GM06990 (cell line): ENCODE measurements at regions not wholly inside any gene's neighbourhood (a gene's known extent, or its start where the extent isn't known, plus 50 kb on each side); places are given as distances from the start of the nearest gene placed in this dataset.

Source experiments
- DNase-seq: peaks from one replicate; pipeline ENCODE4 v3.0.0-alpha.2; 2011; ENCODE audit not compliant: insufficient read length; ENCODE audit errors: extremely low read depth
- H3K27me3 ChIP-seq: replicated peaks from 2 replicates; pipeline ENCODE4 v1.6.0; 2011; ENCODE audit warnings: low read length; ENCODE audit not compliant: control insufficient read depth, insufficient read depth
- H3K36me3 ChIP-seq: 2 replicates; pipeline ENCODE4 v1.5.1; 2011; ENCODE audit warnings: low read length; ENCODE audit not compliant: control insufficient read depth, insufficient read depth
- H3K4me3 ChIP-seq: replicated peaks from 2 replicates; pipeline ENCODE4 v1.5.1; 2011; ENCODE audit warnings: low read depth, mild to moderate bottlenecking, control low read depth, low read length
- TF ChIP-seq, protein P1 (sequence below): IDR thresholded peaks from 2 replicates; pipeline ENCODE4 v1.5.1; 2011; ENCODE audit warnings: low read length, control low read depth, mild to moderate bottlenecking, inconsistent platforms; ENCODE audit not compliant: insufficient read depth, poor library complexity, severe bottlenecking

DNA sequence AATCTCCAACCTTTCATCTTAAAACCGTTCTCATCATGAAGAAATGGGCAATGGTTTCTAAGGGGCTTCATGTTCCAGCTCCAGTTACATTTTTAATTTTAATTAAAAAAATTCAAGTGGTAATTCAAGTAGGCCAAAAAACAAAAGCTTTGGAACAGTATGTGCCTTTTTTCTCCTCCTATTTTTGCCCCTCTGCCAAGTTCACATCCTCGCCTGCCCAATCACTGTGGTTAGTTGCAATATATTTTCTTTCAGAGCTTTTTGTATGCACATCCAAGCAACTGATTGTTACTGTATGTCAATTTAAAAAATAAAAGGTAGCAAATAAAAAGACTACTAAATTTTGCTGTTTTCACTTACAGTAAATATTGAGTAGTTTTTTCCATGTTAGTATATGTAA, 99.8 kb upstream of the B3GAT2 start:
- no peak overlapping the region for H3K4me3 ChIP-seq
- H3K36me3 ChIP-seq = no peaks in the 10 kb centered on the region
- DNase-seq = no peak
- TF ChIP-seq, protein P1, sequence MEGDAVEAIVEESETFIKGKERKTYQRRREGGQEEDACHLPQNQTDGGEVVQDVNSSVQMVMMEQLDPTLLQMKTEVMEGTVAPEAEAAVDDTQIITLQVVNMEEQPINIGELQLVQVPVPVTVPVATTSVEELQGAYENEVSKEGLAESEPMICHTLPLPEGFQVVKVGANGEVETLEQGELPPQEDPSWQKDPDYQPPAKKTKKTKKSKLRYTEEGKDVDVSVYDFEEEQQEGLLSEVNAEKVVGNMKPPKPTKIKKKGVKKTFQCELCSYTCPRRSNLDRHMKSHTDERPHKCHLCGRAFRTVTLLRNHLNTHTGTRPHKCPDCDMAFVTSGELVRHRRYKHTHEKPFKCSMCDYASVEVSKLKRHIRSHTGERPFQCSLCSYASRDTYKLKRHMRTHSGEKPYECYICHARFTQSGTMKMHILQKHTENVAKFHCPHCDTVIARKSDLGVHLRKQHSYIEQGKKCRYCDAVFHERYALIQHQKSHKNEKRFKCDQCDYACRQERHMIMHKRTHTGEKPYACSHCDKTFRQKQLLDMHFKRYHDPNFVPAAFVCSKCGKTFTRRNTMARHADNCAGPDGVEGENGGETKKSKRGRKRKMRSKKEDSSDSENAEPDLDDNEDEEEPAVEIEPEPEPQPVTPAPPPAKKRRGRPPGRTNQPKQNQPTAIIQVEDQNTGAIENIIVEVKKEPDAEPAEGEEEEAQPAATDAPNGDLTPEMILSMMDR = no peak
- H3K27me3 ChIP-seq = no peaks in the 10 kb centered on the region

DNA sequence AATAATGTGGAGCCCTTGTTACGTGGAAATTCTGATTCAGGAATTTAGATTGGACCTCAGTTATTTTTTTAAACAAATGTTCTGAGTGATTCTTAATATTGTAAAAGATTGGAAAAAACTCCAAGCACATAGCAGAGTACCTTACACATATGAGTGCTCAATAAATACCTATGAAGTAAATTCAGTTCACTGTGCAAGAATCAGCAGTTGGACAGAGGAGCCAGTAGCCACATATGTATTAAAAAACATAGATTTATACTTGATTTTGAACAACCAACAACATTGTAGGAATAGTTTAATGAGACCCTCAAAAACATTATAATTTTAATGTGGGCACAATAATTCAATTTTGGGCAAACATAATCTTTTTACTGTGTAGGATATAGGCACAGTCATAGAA, 109.3 kb upstream of the B3GAT2 start:
- TF ChIP-seq, protein P1 = no peak
- Histone ChIP-seq H3K27me3 (no peaks in the 10 kb centered on the region), H3K4me3 (no peak overlapping the region), H3K36me3 (no peaks in the 10 kb centered on the region)
- no peak for DNase-seq

- DNase-seq = no peak
- Histone ChIP-seq H3K4me3 (no peak overlapping the region), H3K27me3 (no peaks in the 10 kb centered on the region), H3K36me3 (no peaks in the 10 kb centered on the region)
- TF ChIP-seq, protein P1 = no peak
Measured at GRCh38 chr6:71067816-71068215, 111.0 kb upstream of the B3GAT2 start.

- H3K36me3 ChIP-seq = no peaks in the 10 kb centered on the region
- H3K27me3 ChIP-seq = no peaks in the 10 kb centered on the region
- H3K4me3 ChIP-seq = no peak overlapping the region
- no peak for DNase-seq
- TF ChIP-seq, protein P1 = no peak
Measured at GRCh38 chr6:71072508-71072907, 115.6 kb upstream of the B3GAT2 start.

- TF ChIP-seq, protein P1 = no peak
- H3K36me3 ChIP-seq = no peaks in the 10 kb centered on the region
- no peak for DNase-seq
- H3K4me3 ChIP-seq = no peak overlapping the region
- no peaks in the 10 kb centered on the region for H3K27me3 ChIP-seq
Measured at GRCh38 chr6:71077655-71078054, 120.8 kb upstream of the B3GAT2 start.

DNA sequence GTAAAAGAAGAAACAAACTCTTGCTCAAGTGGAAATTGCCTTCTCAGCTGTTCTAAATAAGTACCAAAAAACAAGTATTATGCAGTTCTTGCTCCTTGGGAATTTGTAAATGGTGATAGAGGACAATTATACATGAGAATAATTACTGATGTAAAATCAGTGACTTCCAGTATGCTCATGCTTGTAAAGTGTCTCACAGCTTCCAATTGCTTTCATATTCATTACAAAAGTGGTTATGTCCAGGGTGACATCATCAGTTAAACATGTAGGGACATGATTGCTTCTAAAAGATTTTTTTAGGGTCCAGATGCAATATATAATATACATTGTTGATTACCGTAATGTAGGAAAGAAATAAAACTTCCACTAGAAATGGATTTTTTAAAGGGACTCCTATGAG, 122.8 kb upstream of the B3GAT2 start:
- H3K27me3 ChIP-seq = no peaks in the 10 kb centered on the region
- no peaks in the 10 kb centered on the region for H3K36me3 ChIP-seq
- no peak for DNase-seq
- TF ChIP-seq, protein P1 = no peak
- H3K4me3 ChIP-seq = no peak overlapping the region
